Astrocyte of the cerebellum (primary cell): ENCODE measurements at regions not wholly inside any gene's neighbourhood (a gene's known extent, or its start where the extent isn't known, plus 50 kb on each side); places are given as distances from the start of the nearest gene placed in this dataset.
"Not testable (repeated sequence)": the region's sequence is repeated elsewhere in the genome, so short reads cannot be mapped to it uniquely, and the experiment has no call there.

Experiments used
- DNase-seq: peaks from one replicate; pipeline ENCODE4 v3.0.0-alpha.2; 2011; ENCODE audit warnings: low read depth
- H3K4me3 ChIP-seq: 2 replicates; pipeline ENCODE4 v1.5.1; 2011; ENCODE audit warnings: mild to moderate bottlenecking, low read depth, low read length, moderate library complexity
- CTCF ChIP-seq: IDR thresholded peaks from 2 replicates; pipeline ENCODE4 v1.5.1; 2012; ENCODE audit warnings: low read length, low read depth, moderate library complexity, mild to moderate bottlenecking; ENCODE audit errors: missing control alignments
- in situ Hi-C: cut with HindIII; loops from 2 replicates; pipeline ENCODE4 v1.10.0; 2017; ENCODE audit warnings: low sequenced_read_pairs

DNA sequence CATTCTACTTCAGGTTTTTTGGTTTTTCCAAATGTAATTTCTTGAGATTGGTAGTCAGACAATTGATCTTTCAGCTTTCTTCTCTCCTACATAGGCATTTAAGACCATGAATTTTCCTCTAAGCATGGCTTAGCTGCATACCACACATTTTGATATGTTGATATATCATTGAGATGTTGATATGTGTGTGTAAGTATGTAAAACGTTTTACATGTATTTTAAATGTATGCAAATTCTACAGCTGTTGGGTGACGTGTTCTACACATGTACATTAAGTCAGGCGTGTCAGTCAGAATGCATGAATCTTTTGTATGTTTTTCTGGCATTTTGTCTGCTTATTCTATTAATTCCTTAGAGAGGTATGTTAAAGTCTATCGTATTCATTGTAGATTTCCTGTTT lies 228.2 kb downstream of the CDH26 start:
- in situ Hi-C loops = no loop called here
- no peak for DNase-seq
- H3K4me3 ChIP-seq = no peak overlapping the region
- TF ChIP-seq CTCF = no peak

GRCh38 chr20:60187683-60188082 lies 229.5 kb downstream of the CDH26 start:
- DNase-seq = no peak
- no peak overlapping the region for H3K4me3 ChIP-seq
- in situ Hi-C loops = no loop called here
- no peak for TF ChIP-seq CTCF

GRCh38 chr20:60191014-60191413 lies 232.8 kb downstream of the CDH26 start:
- H3K4me3 ChIP-seq = no peak overlapping the region
- no peak for DNase-seq
- TF ChIP-seq CTCF = no peak
- in situ Hi-C loops = no loop called here

DNA sequence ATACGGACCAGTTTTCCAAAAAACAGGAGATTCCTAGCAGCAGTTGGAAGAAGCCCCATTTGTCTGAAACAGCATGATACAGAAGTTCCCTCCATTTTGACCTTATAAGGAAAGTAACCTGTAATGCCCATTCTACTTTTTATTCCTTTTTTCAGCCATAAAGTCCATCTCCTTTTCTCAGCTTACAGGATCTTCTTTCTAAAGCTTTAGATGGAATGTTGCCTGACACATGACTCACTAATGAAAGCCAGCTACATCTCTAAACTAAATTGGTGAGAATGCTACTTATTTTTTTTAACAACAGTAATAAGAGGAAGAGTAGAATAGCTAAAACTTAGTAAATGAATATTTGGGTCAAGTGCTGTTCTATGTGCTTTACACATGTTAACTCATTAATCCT lies 234.1 kb downstream of the CDH26 start:
- in situ Hi-C loops = no loop called here
- H3K4me3 ChIP-seq = no peak overlapping the region
- DNase-seq = no peak
- TF ChIP-seq CTCF = no peak

GRCh38 chr20:60199132-60199531 lies 240.9 kb downstream of the CDH26 start:
- DNase-seq, H3K4me3 ChIP-seq, in situ Hi-C loops: not testable (repeated sequence)

- TF ChIP-seq CTCF = no peak
Measured at GRCh38 chr20:60199866-60200265, 241.6 kb downstream of the CDH26 start.

DNA sequence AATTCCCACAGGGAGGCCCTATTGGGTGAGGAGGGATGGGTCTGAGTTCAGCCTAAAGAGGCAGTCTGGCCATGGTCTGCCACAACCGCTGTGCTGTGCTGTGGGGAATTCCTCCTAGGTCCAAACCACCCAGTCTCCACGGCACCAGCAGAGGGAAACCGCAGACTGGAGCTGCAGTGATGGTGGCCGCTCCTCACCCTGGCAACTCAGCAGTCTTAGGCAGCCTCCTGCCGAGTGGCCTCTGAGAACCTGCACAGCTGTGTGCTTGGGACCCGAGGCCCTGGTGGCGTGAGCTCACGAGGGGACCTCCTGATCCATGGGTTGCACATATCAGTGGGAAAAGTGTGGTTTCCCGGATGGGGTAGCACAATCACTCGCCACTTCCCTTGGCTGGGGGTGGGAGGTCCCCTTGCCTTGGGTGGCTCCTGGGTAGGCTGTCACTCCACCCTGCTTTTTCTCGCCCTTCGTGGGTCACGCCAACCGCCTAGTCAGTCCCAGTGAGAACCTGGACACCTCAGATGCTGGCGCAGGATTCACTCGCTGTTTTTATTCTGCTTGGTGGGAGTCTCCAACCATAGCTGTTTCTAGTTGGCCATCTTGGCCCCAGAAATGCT lies 242.2 kb downstream of the CDH26 start:
- in situ Hi-C loops = loop anchor here (25.0 kb wide), 1 partner anchor 1037 kb away; no protein-coding TSS in a partner anchor
- H3K4me3 ChIP-seq = no peak overlapping the region
- TF ChIP-seq CTCF = no peak
- DNase-seq = no peak

More at GRCh38 chr20:60199866-60200265, 241.6 kb downstream of the CDH26 start:
- no peak overlapping the region for H3K4me3 ChIP-seq
- in situ Hi-C loops = loop anchor here (25.0 kb wide), 1 partner anchor 1037 kb away; no protein-coding TSS in a partner anchor
- no peak for DNase-seq
